H1 (cell line): ENCODE measurements at regions not wholly inside any gene's neighbourhood (a gene's known extent, or its start where the extent isn't known, plus 50 kb on each side); places are given as distances from the start of the nearest gene placed in this dataset.

Experiments
- CTCF ChIA-PET: fragments of 300-600 bp; sonication (Branson Sonifier 250); formaldehyde crosslinking; loops from one replicate; lab custom pipeline; 2021; ENCODE audit not compliant: partially characterized antibody; lab: Charles Lee
- POLR2A ChIA-PET: fragments of 300-600 bp; sonication (Branson Sonifier 250); formaldehyde crosslinking; loops from one replicate; lab custom pipeline; 2021; ENCODE audit warnings: inconsistent platforms; ENCODE audit not compliant: partially characterized antibody; lab: Charles Lee
- DNase-seq, 2 experiments: peaks; one replicate each; pipeline versions ENCODE4 v3.0.0 to v3.0.0-alpha.2; 2010 to 2022; ENCODE audit warnings: low spot score in 2 of 2, low read depth in 1 of 2, mixed read lengths in 1 of 2
- FAIRE-seq: peaks from 2 replicates; lab custom pipeline; 2011; peaks lifted over from hg19 to GRCh38; lab: Jason Lieb, UNC
- H2AFZ ChIP-seq: 2 replicates; pipeline ENCODE4 v1.8.1; 2012; ENCODE audit warnings: low read length, inconsistent platforms
- H2AK5ac ChIP-seq: 2 replicates; pipeline ENCODE4 v1.6.1; 2013; ENCODE audit warnings: low read depth, low read length
- H2BK120ac ChIP-seq: replicated peaks from 2 replicates; pipeline ENCODE3; 2013; ENCODE audit warnings: low read depth, low read length, inconsistent platforms
- H2BK12ac ChIP-seq: 2 replicates; pipeline ENCODE4 v1.6.1; 2013; ENCODE audit warnings: low read depth, low read length
- H2BK15ac ChIP-seq: 2 replicates; pipeline ENCODE4 v1.6.1; 2013; ENCODE audit warnings: low read length
- H2BK20ac ChIP-seq: 2 replicates; pipeline ENCODE4 v1.6.1; 2013; ENCODE audit warnings: low read length
- H2BK5ac ChIP-seq: 2 replicates; pipeline ENCODE4 v1.6.1; 2013; ENCODE audit warnings: low read depth, low read length
- H3K14ac ChIP-seq: 2 replicates; pipeline ENCODE4 v1.6.1; 2013; ENCODE audit warnings: inconsistent platforms; ENCODE audit not compliant: insufficient read length
- H3K18ac ChIP-seq: 2 replicates; pipeline ENCODE4 v1.6.1; 2013; ENCODE audit warnings: low read length; ENCODE audit errors: extremely low read depth
- H3K23ac ChIP-seq: 2 replicates; pipeline ENCODE4 v1.6.1; 2013; ENCODE audit warnings: inconsistent platforms; ENCODE audit not compliant: insufficient read length
- H3K23me2 ChIP-seq: 2 replicates; pipeline ENCODE4 v1.6.1; 2013; ENCODE audit warnings: low read depth, low read length
- H3K27ac ChIP-seq: 2 replicates; pipeline ENCODE4 v1.6.1; 2011; ENCODE audit warnings: low read depth, low read length, inconsistent platforms
- H3K27me3 ChIP-seq, 4 experiments: replicated peaks in 1 of 4; 1 replicate in 1 of 4; 2 replicates in 3 of 4; pipeline versions ENCODE4 v1.6.1 to v1.8.1; 2011 to 2013; ENCODE audit warnings: low read length in 3 of 4, mild to moderate bottlenecking in 3 of 4, inconsistent platforms in 2 of 4, mixed read lengths in 2 of 4, moderate library complexity in 1 of 4; ENCODE audit not compliant: control insufficient read depth in 3 of 4, insufficient read depth in 3 of 4; ENCODE audit errors: extremely low read depth in 1 of 4
- H3K36me3 ChIP-seq, 4 experiments: 2 replicates each; pipeline versions ENCODE4 v1.6.1 to v1.8.1; 2011 to 2013; ENCODE audit warnings: mild to moderate bottlenecking in 4 of 4, low read length in 3 of 4, moderate library complexity in 2 of 4, control low read depth in 1 of 4, inconsistent platforms in 1 of 4; ENCODE audit not compliant: insufficient read depth in 4 of 4, control insufficient read depth in 2 of 4
- H3K4ac ChIP-seq: replicated peaks from 2 replicates; pipeline ENCODE3; 2013; ENCODE audit warnings: low read length, low read depth, mixed read lengths, inconsistent platforms; ENCODE audit not compliant: insufficient read length
- H3K4me1 ChIP-seq, 4 experiments: replicated peaks in 1 of 4; 1 replicate in 1 of 4; 2 replicates in 3 of 4; pipeline versions ENCODE4 v1.6.1 to v1.8.1; 2011 to 2013; ENCODE audit warnings: low read length in 3 of 4, inconsistent platforms in 2 of 4, mixed read lengths in 1 of 4; ENCODE audit not compliant: insufficient read depth in 4 of 4, control insufficient read depth in 3 of 4
- H3K4me2 ChIP-seq, 2 experiments: 2 replicates each; pipeline versions ENCODE4 v1.6.1 to v1.8.1; 2011 to 2013; ENCODE audit warnings: low read depth in 2 of 2, low read length in 2 of 2, control low read depth in 1 of 2, inconsistent platforms in 1 of 2, mild to moderate bottlenecking in 1 of 2; ENCODE audit not compliant: insufficient read depth in 1 of 2
- H3K4me3 ChIP-seq, 4 experiments: fragments of 200-600, 300-600 bp in 1 of 4; sonication (generic), shearing (Covaris generic), sonication (Bioruptor Twin) in 1 of 4; 2 replicates each; pipeline versions ENCODE4 v1.5.1 to v1.8.1; 2011 to 2016; ENCODE audit warnings: low read length in 4 of 4, low read depth in 3 of 4, control low read depth in 2 of 4, inconsistent platforms in 2 of 4, mild to moderate bottlenecking in 2 of 4, mixed read lengths in 1 of 4, moderate library complexity in 1 of 4; ENCODE audit not compliant: insufficient read depth in 2 of 4; ENCODE audit errors: extremely low read depth in 1 of 4
- H3K56ac ChIP-seq: replicated peaks from 2 replicates; pipeline ENCODE3; 2013; ENCODE audit warnings: low read depth, mild to moderate bottlenecking, mixed read lengths, low read length, inconsistent platforms; ENCODE audit not compliant: insufficient read length
- H3K79me1 ChIP-seq: 2 replicates; pipeline ENCODE4 v1.6.1; 2013; ENCODE audit warnings: low read depth, low read length, control low read depth
- H3K79me2 ChIP-seq, 2 experiments: 2 replicates each; pipeline versions ENCODE4 v1.6.1 to v1.8.1; 2012 to 2013; ENCODE audit warnings: low read length in 2 of 2, mild to moderate bottlenecking in 2 of 2, inconsistent platforms in 1 of 2; ENCODE audit not compliant: insufficient read depth in 2 of 2, control insufficient read depth in 1 of 2
- H3K9ac ChIP-seq, 4 experiments: replicated peaks in 1 of 4; 1 replicate in 1 of 4; 2 replicates in 3 of 4; pipeline versions ENCODE4 v1.6.1 to v1.8.1; 2011 to 2013; ENCODE audit warnings: low read depth in 3 of 4, low read length in 3 of 4, control low read depth in 2 of 4, mild to moderate bottlenecking in 2 of 4, moderate library complexity in 2 of 4, inconsistent platforms in 1 of 4; ENCODE audit errors: extremely low read depth in 1 of 4
- H3K9me3 ChIP-seq, 2 experiments: 2 replicates each; pipeline versions ENCODE4 v1.6.1 to v1.8.1; 2012 to 2013; ENCODE audit warnings: mild to moderate bottlenecking in 2 of 2, moderate library complexity in 2 of 2, control low read depth in 1 of 2, inconsistent platforms in 1 of 2, low read depth in 1 of 2, low read length in 1 of 2, mixed read lengths in 1 of 2; ENCODE audit not compliant: insufficient read depth in 2 of 2
- H4K20me1 ChIP-seq, 2 experiments: replicated peaks in 1 of 2; 2 replicates each; pipeline versions ENCODE3 to v1.8.1; 2011 to 2013; ENCODE audit warnings: inconsistent platforms in 2 of 2, low read length in 2 of 2, mild to moderate bottlenecking in 1 of 2; ENCODE audit not compliant: insufficient read depth in 2 of 2, control insufficient read depth in 1 of 2
- H4K5ac ChIP-seq: 2 replicates; pipeline ENCODE4 v1.6.1; 2013; ENCODE audit warnings: low read length, low read depth, mixed read lengths, inconsistent platforms; ENCODE audit not compliant: insufficient read length
- H4K8ac ChIP-seq: 2 replicates; pipeline ENCODE4 v1.8.0; 2013; ENCODE audit warnings: mild to moderate bottlenecking, moderate library complexity, low read length, inconsistent platforms; ENCODE audit not compliant: insufficient read depth; ENCODE audit errors: extremely low read depth
- H4K91ac ChIP-seq: replicated peaks from 2 replicates; pipeline ENCODE3; 2013; ENCODE audit warnings: low read length, mixed read lengths, inconsistent platforms; ENCODE audit not compliant: insufficient read length
- ATF2 ChIP-seq: IDR thresholded peaks from 2 replicates; pipeline ENCODE4 v1.6.1; 2012; ENCODE audit warnings: low read length, inconsistent platforms
- NANOG ChIP-seq: IDR thresholded peaks from 2 replicates; pipeline ENCODE4 v1.6.1; 2011; ENCODE audit warnings: low read length, low read depth, mild to moderate bottlenecking, inconsistent platforms; ENCODE audit not compliant: insufficient read depth, poor library complexity, severe bottlenecking
- TAF1 ChIP-seq: IDR thresholded peaks from 2 replicates; pipeline ENCODE4 v1.6.1; 2011; ENCODE audit warnings: mild to moderate bottlenecking, low read depth, low read length
- ZNF274 ChIP-seq: IDR thresholded peaks from 2 replicates; pipeline ENCODE4 v1.7.0; 2012; ENCODE audit warnings: low read length, borderline replicate concordance; ENCODE audit errors: extremely low read depth
- WGBS, 2 experiments: shearing (Covaris generic) in 1 of 2; methylation state at CpG; one replicate each; pipeline versions ENCODE4 v1.1.6 to v1.1.7; 2013 to 2015; ENCODE audit warnings: low lambda C conversion rate in 2 of 2, mixed read lengths in 2 of 2, inconsistent platforms in 1 of 2, low coverage in 1 of 2, missing lambda C conversion rate in 1 of 2; ENCODE audit not compliant: insufficient replicate concordance in 2 of 2, insufficient coverage in 1 of 2, insufficient read length in 1 of 2; ENCODE audit errors: extremely low coverage in 1 of 2, missing lambda C conversion rate in 1 of 2; 5-methylcytosine and 5-hydroxymethylcytosine counted together

DNA sequence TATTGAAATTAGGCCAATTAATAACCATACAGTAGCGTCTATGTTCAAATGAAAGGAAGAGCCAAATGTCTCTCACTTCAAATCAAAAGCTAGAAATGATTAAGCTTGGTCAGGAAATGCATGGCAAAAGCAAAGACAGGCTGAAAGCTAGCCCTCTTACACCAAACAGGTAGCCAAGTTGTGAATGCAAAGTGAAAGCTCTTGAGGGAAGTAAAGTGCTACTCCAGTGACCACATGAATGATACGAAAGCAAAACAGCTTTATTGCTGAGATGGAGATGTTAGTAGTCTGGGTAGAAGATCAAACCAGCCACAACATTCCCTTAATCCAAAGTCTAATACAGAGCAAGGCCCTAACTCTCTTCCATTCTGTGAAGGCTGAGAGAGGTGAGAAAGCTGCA lies 123.8 kb downstream of the TEX36 start:
- DNase-seq, result no peak
- no peak overlapping the region for H2AFZ ChIP-seq
- no peaks in the 10 kb centered on the region; a peak in 1 of 8 replicates for H3K36me3 ChIP-seq
- no peak overlapping the region for H3K56ac ChIP-seq
- H3K27ac ChIP-seq, result no peak overlapping the region
- CTCF ChIA-PET, result interaction anchor here (1.2 kb wide), 1 partner anchor 118 kb away, joined by 3 read pairs; no protein-coding TSS in a partner anchor
- no peak overlapping the region for H2BK20ac ChIP-seq
- H3K4ac ChIP-seq, result no peak overlapping the region
- H3K4me1 ChIP-seq, result no peaks in the 10 kb centered on the region
- H3K79me2 ChIP-seq, result no peaks in the 10 kb centered on the region
- H3K23me2 ChIP-seq, result no peaks in the 10 kb centered on the region
- H3K79me1 ChIP-seq, result no peaks in the 10 kb centered on the region
- no peak overlapping the region for H3K23ac ChIP-seq
- H3K27me3 ChIP-seq, result no peaks in the 10 kb centered on the region
- H3K4me3 ChIP-seq, result no peak overlapping the region
- H2BK5ac ChIP-seq, result no peak overlapping the region
- no peak overlapping the region for H2BK12ac ChIP-seq
- 60% methylated on average over 2 of the region's 2 CpGs; no CpG with 5 or more reads in 1 of the 2 experiments for WGBS, 2 experiments
- H4K20me1 ChIP-seq, result no peaks in the 10 kb centered on the region
- peaks cover 0 to 4% of the 10 kb centered on the region in 2 experiments; a peak in 1 of 4 replicates for H3K9me3 ChIP-seq
- no peak overlapping the region for H2BK15ac ChIP-seq
- POLR2A ChIA-PET, result no interaction called here
- no peak overlapping the region for H4K5ac ChIP-seq
- H3K9ac ChIP-seq, result no peak overlapping the region
- no peak overlapping the region for H4K91ac ChIP-seq
- no peak overlapping the region for H3K14ac ChIP-seq
- H3K18ac ChIP-seq, result no peak overlapping the region
- no peak overlapping the region for H3K4me2 ChIP-seq
- H4K8ac ChIP-seq, result no peak overlapping the region
- H2BK120ac ChIP-seq, result no peak overlapping the region
- H2AK5ac ChIP-seq, result no peak overlapping the region
- FAIRE-seq, result no peak
- TF ChIP-seq NANOG, result no peak
- TF ChIP-seq ZNF274, result no peak
- TF ChIP-seq ATF2, result no peak
- TF ChIP-seq TAF1, result no peak
